Astrocyte (in vitro differentiated cells and primary cell): ENCODE measurements at regions not wholly inside any gene's neighbourhood (a gene's known extent, or its start where the extent isn't known, plus 50 kb on each side); places are given as distances from the start of the nearest gene placed in this dataset.

Source experiments
- DNase-seq: peaks from one replicate; pipeline ENCODE4 v3.0.0-alpha.2; 2010; ENCODE audit warnings: low read depth
- FAIRE-seq: peaks from 2 replicates; lab custom pipeline; 2011; peaks lifted over from hg19 to GRCh38; lab: Jason Lieb, UNC
- H2AFZ ChIP-seq: 2 replicates; pipeline ENCODE4 v1.6.0; 2012; ENCODE audit warnings: low read depth, low read length, inconsistent platforms
- H3K27ac ChIP-seq: 2 replicates; pipeline ENCODE4 v1.5.1; 2011; ENCODE audit warnings: low read depth, low read length, inconsistent platforms
- H3K27me3 ChIP-seq: 2 replicates; pipeline ENCODE4 v1.6.0; 2011; ENCODE audit warnings: low read length, inconsistent platforms; ENCODE audit not compliant: insufficient read depth
- H3K36me3 ChIP-seq: 2 replicates; pipeline ENCODE4 v1.5.1; 2011; ENCODE audit warnings: low read length, inconsistent platforms; ENCODE audit not compliant: insufficient read depth
- H3K4me1 ChIP-seq: 2 replicates; pipeline ENCODE4 v1.5.1; 2011; ENCODE audit warnings: low read length, inconsistent platforms; ENCODE audit not compliant: insufficient read depth
- H3K4me2 ChIP-seq: 2 replicates; pipeline ENCODE4 v1.6.0; 2012; ENCODE audit warnings: low read length, inconsistent platforms
- H3K4me3 ChIP-seq: 2 replicates; pipeline ENCODE4 v1.5.1; 2011; ENCODE audit warnings: low read depth, mild to moderate bottlenecking, low read length, inconsistent platforms; ENCODE audit not compliant: insufficient read depth
- H3K79me2 ChIP-seq: 2 replicates; pipeline ENCODE4 v1.6.0; 2012; ENCODE audit warnings: mild to moderate bottlenecking, low read length, inconsistent platforms; ENCODE audit not compliant: insufficient read depth
- H3K9ac ChIP-seq: 2 replicates; pipeline ENCODE4 v1.6.0; 2012; ENCODE audit warnings: mild to moderate bottlenecking, low read length, inconsistent platforms
- H3K9me3 ChIP-seq: 2 replicates; pipeline ENCODE4 v1.5.1; 2012; ENCODE audit warnings: low read depth, mild to moderate bottlenecking, low read length, inconsistent platforms; ENCODE audit not compliant: insufficient read depth
- H4K20me1 ChIP-seq: 2 replicates; pipeline ENCODE4 v1.6.0; 2012; ENCODE audit warnings: low read length, inconsistent platforms; ENCODE audit not compliant: insufficient read depth
- H3K27ac Mint-ChIP-seq: one replicate; pipeline ENCODE4 v1.8.0; 2021; ENCODE audit warnings: mild to moderate bottlenecking, mixed read lengths; ENCODE audit not compliant: unreplicated experiment
- H3K27me3 Mint-ChIP-seq: one replicate; pipeline ENCODE4 v1.8.0; 2021; ENCODE audit warnings: low read depth, mixed read lengths; ENCODE audit not compliant: unreplicated experiment
- H3K36me3 Mint-ChIP-seq: one replicate; pipeline ENCODE4 v1.8.0; 2021; ENCODE audit warnings: low read depth, mixed read lengths; ENCODE audit not compliant: unreplicated experiment
- H3K4me1 Mint-ChIP-seq: one replicate; pipeline ENCODE4 v1.8.0; 2021; ENCODE audit warnings: low read depth, mixed read lengths; ENCODE audit not compliant: unreplicated experiment
- H3K4me3 Mint-ChIP-seq: one replicate; pipeline ENCODE4 v1.8.0; 2021; ENCODE audit warnings: mild to moderate bottlenecking, moderate library complexity, mixed read lengths; ENCODE audit not compliant: unreplicated experiment
- H3K9me3 Mint-ChIP-seq: one replicate; pipeline ENCODE4 v1.8.0; 2021; ENCODE audit warnings: mild to moderate bottlenecking, mixed read lengths; ENCODE audit not compliant: unreplicated experiment
- EZH2 ChIP-seq: IDR thresholded peaks from 2 replicates; pipeline ENCODE4 v1.6.1; 2012; ENCODE audit warnings: mild to moderate bottlenecking, low read length, inconsistent platforms; ENCODE audit not compliant: insufficient read depth
- TF ChIP-seq, protein P1 (sequence below): IDR thresholded peaks from 2 replicates; pipeline ENCODE4 v1.5.1; 2011; ENCODE audit warnings: low read depth, mild to moderate bottlenecking, inconsistent platforms, low read length, moderate library complexity; ENCODE audit not compliant: insufficient read depth

DNA sequence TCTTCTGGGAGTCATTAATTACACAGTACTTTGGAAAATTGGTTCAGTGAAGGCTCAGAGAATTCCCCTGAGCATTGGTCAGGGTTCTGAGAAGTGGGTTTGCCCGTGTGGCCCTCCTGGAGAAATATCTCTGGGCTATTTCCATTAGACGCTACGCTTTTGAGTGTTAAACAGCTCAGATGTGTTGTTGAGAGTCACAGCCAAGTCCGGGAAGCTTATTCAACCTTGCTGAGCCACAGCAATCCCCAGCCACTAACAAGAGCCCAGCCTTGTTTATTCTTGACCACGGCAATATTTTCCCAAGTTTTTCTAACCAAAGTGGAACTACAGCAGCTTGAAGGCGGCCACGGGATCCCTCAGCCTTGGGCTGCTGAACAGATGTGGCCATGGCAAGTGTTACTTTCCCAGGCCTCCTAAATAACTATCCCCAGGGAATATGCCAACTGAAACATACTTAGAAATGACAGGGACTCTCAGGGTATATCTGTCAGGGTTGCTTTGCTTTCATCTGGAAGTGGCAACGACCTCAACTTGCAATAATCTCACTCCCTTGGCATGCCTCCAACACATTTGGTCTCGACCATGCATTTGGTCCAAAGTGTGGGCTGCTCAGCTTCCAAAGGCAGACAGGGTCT, 214.7 kb downstream of the EMX2 start:
- Mint-ChIP-seq H3K4me1 (no peaks in the 10 kb centered on the region), H3K36me3 (no peaks in the 10 kb centered on the region)

DNA sequence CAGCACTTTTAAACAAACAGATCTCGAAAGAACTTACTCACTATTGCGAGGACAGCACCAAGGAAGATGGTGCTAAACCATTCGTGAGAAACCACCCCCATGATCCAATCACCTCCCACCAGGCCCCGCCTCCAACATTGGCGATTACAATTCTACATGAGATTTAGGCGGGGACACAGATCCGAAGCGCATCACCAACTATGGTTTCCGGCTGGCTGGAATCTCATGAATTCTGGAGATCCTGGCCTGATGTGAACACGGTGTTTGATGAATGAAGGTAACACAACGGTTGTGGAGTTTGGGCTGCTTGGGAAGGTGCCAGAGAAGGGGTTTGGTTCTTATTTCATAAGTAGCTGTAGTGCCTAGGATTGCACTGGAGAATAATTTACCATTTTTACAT, 216.7 kb downstream of the EMX2 start:
- TF ChIP-seq EZH2, result no peak
- TF ChIP-seq, protein P1, sequence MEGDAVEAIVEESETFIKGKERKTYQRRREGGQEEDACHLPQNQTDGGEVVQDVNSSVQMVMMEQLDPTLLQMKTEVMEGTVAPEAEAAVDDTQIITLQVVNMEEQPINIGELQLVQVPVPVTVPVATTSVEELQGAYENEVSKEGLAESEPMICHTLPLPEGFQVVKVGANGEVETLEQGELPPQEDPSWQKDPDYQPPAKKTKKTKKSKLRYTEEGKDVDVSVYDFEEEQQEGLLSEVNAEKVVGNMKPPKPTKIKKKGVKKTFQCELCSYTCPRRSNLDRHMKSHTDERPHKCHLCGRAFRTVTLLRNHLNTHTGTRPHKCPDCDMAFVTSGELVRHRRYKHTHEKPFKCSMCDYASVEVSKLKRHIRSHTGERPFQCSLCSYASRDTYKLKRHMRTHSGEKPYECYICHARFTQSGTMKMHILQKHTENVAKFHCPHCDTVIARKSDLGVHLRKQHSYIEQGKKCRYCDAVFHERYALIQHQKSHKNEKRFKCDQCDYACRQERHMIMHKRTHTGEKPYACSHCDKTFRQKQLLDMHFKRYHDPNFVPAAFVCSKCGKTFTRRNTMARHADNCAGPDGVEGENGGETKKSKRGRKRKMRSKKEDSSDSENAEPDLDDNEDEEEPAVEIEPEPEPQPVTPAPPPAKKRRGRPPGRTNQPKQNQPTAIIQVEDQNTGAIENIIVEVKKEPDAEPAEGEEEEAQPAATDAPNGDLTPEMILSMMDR, result no peak

More for the DNA sequence above, 214.7 kb downstream of the EMX2 start:
- Mint-ChIP-seq H3K9me3 (no peaks in the 10 kb centered on the region), H3K27ac (no peak overlapping the region), H3K4me3 (no peak overlapping the region), H3K27me3 (peaks cover 25% of the 10 kb centered on the region)
- no peaks in the 10 kb centered on the region for H3K4me1 ChIP-seq
- H3K79me2 ChIP-seq, result no peaks in the 10 kb centered on the region
- H3K27ac ChIP-seq, result no peak overlapping the region
- no peaks in the 10 kb centered on the region for H4K20me1 ChIP-seq
- H3K9me3 ChIP-seq, result no peaks in the 10 kb centered on the region
- H3K9ac ChIP-seq, result no peak overlapping the region
- no peaks in the 10 kb centered on the region for H3K36me3 ChIP-seq
- no peak overlapping the region for H3K4me2 ChIP-seq
- no peak overlapping the region for H3K4me3 ChIP-seq
- FAIRE-seq (no peak), DNase-seq (no peak)
- no peak for TF ChIP-seq EZH2
- TF ChIP-seq, protein P1, result no peak
- H3K27me3 ChIP-seq, result no peaks in the 10 kb centered on the region
- no peak overlapping the region for H2AFZ ChIP-seq

DNA sequence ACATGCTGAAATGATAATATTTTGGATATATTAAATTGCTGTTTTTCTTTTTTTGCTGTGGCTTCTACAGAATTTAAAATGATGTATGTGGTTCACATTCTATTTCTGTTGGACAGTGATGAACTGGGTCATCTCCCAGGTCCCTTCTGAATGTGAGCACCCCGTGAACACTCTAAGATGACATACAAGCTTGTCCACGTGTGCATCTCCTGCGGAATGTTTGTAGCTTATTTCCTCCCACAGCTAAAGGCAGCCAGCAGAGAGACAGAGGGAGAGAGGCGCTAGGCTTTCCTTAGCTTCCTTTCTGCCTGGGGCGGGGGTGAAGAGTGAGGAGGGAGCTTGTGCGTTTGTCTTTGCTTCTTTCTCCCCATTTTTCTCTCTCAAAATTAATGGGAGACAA, 219.1 kb downstream of the EMX2 start:
- Mint-ChIP-seq H3K27me3 (peaks cover 21% of the 10 kb centered on the region), H3K27ac (no peak overlapping the region), H3K4me1 (no peaks in the 10 kb centered on the region), H3K4me3 (no peak overlapping the region), H3K9me3 (no peaks in the 10 kb centered on the region), H3K36me3 (no peaks in the 10 kb centered on the region)
- FAIRE-seq (no peak), DNase-seq (no peak)
- Histone ChIP-seq H4K20me1 (no peaks in the 10 kb centered on the region), H3K4me3 (no peak overlapping the region), H3K36me3 (no peaks in the 10 kb centered on the region), H3K79me2 (no peaks in the 10 kb centered on the region), H3K4me2 (no peak overlapping the region), H3K9ac (no peak overlapping the region), H2AFZ (no peak overlapping the region), H3K27me3 (no peaks in the 10 kb centered on the region), H3K9me3 (no peaks in the 10 kb centered on the region), H3K4me1 (no peaks in the 10 kb centered on the region), H3K27ac (no peak overlapping the region)
- no peak for TF ChIP-seq EZH2
- TF ChIP-seq, protein P1, result no peak

More for the DNA sequence above, 216.7 kb downstream of the EMX2 start:
- Mint-ChIP-seq H3K4me3 (no peak overlapping the region), H3K27me3 (peaks cover 33% of the 10 kb centered on the region), H3K27ac (no peak overlapping the region), H3K9me3 (no peaks in the 10 kb centered on the region), H3K36me3 (no peaks in the 10 kb centered on the region), H3K4me1 (no peaks in the 10 kb centered on the region)
- no peaks in the 10 kb centered on the region for H3K79me2 ChIP-seq
- H2AFZ ChIP-seq, result no peak overlapping the region
- no peak overlapping the region for H3K4me2 ChIP-seq
- H3K4me3 ChIP-seq, result no peak overlapping the region
- no peak for FAIRE-seq
- H3K4me1 ChIP-seq, result no peaks in the 10 kb centered on the region
- H3K9me3 ChIP-seq, result no peaks in the 10 kb centered on the region
- no peaks in the 10 kb centered on the region for H3K36me3 ChIP-seq
- no peaks in the 10 kb centered on the region for H3K27me3 ChIP-seq
- no peak overlapping the region for H3K27ac ChIP-seq
- no peaks in the 10 kb centered on the region for H4K20me1 ChIP-seq
- no peak overlapping the region for H3K9ac ChIP-seq
- no peak for DNase-seq
